ENCODE measurements at regions not wholly inside any gene's neighbourhood (a gene's known extent, or its start where the extent isn't known, plus 50 kb on each side); places are given as distances from the start of the nearest gene placed in this dataset.

GRCh38 chr11:95647355-95647754 is 142.2 kb downstream of the FAM76B start:
- DNase-seq (ENCODE audit: low spot score) (no peak), ATAC-seq (no peak)
- ChIA-PET POLR2A (interaction anchor here (0.7 kb wide), 1 partner anchor 1485 kb away, joined by 3 read pairs; no protein-coding TSS in a partner anchor), CTCF (no interaction called here)
- no peak for TF ChIP-seq ZNF396 (CRISPR knock-in tag; IDR thresholded peaks at IDR 0.05; ENCODE audit: borderline replicate concordance)
- TF ChIP-seq KAT7 (CRISPR knock-in tag; IDR thresholded peaks at IDR 0.05; ENCODE audit: borderline replicate concordance) = no peak
- TF ChIP-seq GABPB1 (CRISPR knock-in tag; IDR thresholded peaks at IDR 0.05) = no peak
- TF ChIP-seq, protein P1, sequence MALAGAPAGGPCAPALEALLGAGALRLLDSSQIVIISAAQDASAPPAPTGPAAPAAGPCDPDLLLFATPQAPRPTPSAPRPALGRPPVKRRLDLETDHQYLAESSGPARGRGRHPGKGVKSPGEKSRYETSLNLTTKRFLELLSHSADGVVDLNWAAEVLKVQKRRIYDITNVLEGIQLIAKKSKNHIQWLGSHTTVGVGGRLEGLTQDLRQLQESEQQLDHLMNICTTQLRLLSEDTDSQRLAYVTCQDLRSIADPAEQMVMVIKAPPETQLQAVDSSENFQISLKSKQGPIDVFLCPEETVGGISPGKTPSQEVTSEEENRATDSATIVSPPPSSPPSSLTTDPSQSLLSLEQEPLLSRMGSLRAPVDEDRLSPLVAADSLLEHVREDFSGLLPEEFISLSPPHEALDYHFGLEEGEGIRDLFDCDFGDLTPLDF (CRISPR knock-in tag; IDR thresholded peaks at IDR 0.05) = no peak
- TF ChIP-seq, protein P2, sequence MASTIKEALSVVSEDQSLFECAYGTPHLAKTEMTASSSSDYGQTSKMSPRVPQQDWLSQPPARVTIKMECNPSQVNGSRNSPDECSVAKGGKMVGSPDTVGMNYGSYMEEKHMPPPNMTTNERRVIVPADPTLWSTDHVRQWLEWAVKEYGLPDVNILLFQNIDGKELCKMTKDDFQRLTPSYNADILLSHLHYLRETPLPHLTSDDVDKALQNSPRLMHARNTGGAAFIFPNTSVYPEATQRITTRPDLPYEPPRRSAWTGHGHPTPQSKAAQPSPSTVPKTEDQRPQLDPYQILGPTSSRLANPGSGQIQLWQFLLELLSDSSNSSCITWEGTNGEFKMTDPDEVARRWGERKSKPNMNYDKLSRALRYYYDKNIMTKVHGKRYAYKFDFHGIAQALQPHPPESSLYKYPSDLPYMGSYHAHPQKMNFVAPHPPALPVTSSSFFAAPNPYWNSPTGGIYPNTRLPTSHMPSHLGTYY (CRISPR knock-in tag; IDR thresholded peaks at IDR 0.05) = no peak
- TF ChIP-seq, protein P3, sequence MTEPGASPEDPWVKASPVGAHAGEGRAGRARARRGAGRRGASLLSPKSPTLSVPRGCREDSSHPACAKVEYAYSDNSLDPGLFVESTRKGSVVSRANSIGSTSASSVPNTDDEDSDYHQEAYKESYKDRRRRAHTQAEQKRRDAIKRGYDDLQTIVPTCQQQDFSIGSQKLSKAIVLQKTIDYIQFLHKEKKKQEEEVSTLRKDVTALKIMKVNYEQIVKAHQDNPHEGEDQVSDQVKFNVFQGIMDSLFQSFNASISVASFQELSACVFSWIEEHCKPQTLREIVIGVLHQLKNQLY (CRISPR knock-in tag; IDR thresholded peaks at IDR 0.05) = no peak
- no peak for TF ChIP-seq NR2C2 (CRISPR knock-in tag; IDR thresholded peaks at IDR 0.05)
- no peak for TF ChIP-seq TP53 (CRISPR knock-in tag; IDR thresholded peaks at IDR 0.05)
- no peak for TF ChIP-seq ZNF121 (CRISPR knock-in tag; IDR thresholded peaks at IDR 0.05)
- TF ChIP-seq ZNF317 (CRISPR knock-in tag; IDR thresholded peaks at IDR 0.05; ENCODE audit: borderline replicate concordance, low read depth) = no peak
- 0 out of 2 replicates have a peak, but pooled peaks cover 3% of the 10 kb centered on the region for H3K36me3 Mint-ChIP-seq
- H3K4me1 Mint-ChIP-seq = peaks cover 12% of the 10 kb centered on the region
- H3K27ac Mint-ChIP-seq = no peak overlapping the region
- H3K27me3 Mint-ChIP-seq (ENCODE audit: low read depth) = no peaks in the 10 kb centered on the region
- H3K9me3 Mint-ChIP-seq = peaks cover 11% of the 10 kb centered on the region
- no peak overlapping the region for H3K4me3 Mint-ChIP-seq

GRCh38 chr11:95641495-95641894 is 148.1 kb downstream of the FAM76B start:
- Mint-ChIP-seq H3K36me3 (no peaks in the 10 kb centered on the region), H3K27me3 (ENCODE audit: low read depth) (no peaks in the 10 kb centered on the region), H3K4me3 (no peak overlapping the region), H3K27ac (no peak overlapping the region), H3K4me1 (no peaks in the 10 kb centered on the region), H3K9me3 (peaks cover 5% of the 10 kb centered on the region)
- ATAC-seq (no peak), DNase-seq (ENCODE audit: low spot score) (no peak)
- POLR2A ChIA-PET = no interaction called here
- CTCF ChIA-PET = interaction anchor here (0.6 kb wide), 1 partner anchor 64 kb away, joined by 3 read pairs; no protein-coding TSS in a partner anchor
- TF ChIP-seq ETV6 (CRISPR knock-in tag; IDR thresholded peaks at IDR 0.05) (no peak), TEAD1 (CRISPR knock-in tag; IDR thresholded peaks at IDR 0.05) (no peak), CREM (CRISPR knock-in tag; IDR thresholded peaks at IDR 0.05) (no peak), ZMAT4 (CRISPR knock-in tag; IDR thresholded peaks at IDR 0.05) (no peak), SMAD3 (CRISPR knock-in tag; IDR thresholded peaks at IDR 0.05; ENCODE audit: borderline replicate concordance) (no peak), NFE2L1 (CRISPR knock-in tag; IDR thresholded peaks at IDR 0.05) (no peak), SMAD4 (CRISPR knock-in tag; IDR thresholded peaks at IDR 0.05) (no peak)
- TF ChIP-seq, protein P4, sequence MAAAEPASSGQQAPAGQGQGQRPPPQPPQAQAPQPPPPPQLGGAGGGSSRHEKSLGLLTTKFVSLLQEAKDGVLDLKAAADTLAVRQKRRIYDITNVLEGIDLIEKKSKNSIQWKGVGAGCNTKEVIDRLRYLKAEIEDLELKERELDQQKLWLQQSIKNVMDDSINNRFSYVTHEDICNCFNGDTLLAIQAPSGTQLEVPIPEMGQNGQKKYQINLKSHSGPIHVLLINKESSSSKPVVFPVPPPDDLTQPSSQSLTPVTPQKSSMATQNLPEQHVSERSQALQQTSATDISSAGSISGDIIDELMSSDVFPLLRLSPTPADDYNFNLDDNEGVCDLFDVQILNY (CRISPR knock-in tag; IDR thresholded peaks at IDR 0.05) = no peak

DNA sequence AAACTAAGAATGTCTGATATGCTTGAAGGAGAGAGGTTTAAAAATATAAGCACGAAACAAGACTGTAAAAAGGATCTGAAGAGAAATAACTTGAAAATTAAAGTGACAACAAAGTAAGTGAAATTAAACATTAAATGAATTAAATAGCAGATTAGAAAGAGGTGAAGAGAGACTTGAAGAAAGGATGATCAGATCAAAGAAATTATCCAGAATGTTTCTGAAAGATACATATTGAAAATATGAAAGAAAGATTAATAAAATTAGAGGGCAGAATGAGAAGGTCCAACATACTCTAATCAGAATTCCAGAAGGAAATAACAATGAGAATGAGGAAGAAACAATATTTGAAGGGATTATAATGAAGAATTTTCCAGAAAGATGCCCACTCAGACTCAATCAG is 151.1 kb downstream of the FAM76B start:
- no peak for DNase-seq (ENCODE audit: low spot score)
- Mint-ChIP-seq H3K4me1 (peaks cover 7% of the 10 kb centered on the region), H3K4me3 (no peak overlapping the region), H3K9me3 (no peaks in the 10 kb centered on the region), H3K36me3 (no peaks in the 10 kb centered on the region), H3K27me3 (ENCODE audit: low read depth) (no peaks in the 10 kb centered on the region), H3K27ac (no peak overlapping the region)
- ChIA-PET CTCF (no interaction called here), POLR2A (no interaction called here)
- ATAC-seq = no peak
- TF ChIP-seq ZNF416 (CRISPR knock-in tag; IDR thresholded peaks at IDR 0.05) = no peak
- TF ChIP-seq, protein P5, sequence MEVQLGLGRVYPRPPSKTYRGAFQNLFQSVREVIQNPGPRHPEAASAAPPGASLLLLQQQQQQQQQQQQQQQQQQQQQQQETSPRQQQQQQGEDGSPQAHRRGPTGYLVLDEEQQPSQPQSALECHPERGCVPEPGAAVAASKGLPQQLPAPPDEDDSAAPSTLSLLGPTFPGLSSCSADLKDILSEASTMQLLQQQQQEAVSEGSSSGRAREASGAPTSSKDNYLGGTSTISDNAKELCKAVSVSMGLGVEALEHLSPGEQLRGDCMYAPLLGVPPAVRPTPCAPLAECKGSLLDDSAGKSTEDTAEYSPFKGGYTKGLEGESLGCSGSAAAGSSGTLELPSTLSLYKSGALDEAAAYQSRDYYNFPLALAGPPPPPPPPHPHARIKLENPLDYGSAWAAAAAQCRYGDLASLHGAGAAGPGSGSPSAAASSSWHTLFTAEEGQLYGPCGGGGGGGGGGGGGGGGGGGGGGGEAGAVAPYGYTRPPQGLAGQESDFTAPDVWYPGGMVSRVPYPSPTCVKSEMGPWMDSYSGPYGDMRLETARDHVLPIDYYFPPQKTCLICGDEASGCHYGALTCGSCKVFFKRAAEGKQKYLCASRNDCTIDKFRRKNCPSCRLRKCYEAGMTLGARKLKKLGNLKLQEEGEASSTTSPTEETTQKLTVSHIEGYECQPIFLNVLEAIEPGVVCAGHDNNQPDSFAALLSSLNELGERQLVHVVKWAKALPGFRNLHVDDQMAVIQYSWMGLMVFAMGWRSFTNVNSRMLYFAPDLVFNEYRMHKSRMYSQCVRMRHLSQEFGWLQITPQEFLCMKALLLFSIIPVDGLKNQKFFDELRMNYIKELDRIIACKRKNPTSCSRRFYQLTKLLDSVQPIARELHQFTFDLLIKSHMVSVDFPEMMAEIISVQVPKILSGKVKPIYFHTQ (CRISPR knock-in tag; IDR thresholded peaks at IDR 0.05) = no peak
- TF ChIP-seq, protein P6, sequence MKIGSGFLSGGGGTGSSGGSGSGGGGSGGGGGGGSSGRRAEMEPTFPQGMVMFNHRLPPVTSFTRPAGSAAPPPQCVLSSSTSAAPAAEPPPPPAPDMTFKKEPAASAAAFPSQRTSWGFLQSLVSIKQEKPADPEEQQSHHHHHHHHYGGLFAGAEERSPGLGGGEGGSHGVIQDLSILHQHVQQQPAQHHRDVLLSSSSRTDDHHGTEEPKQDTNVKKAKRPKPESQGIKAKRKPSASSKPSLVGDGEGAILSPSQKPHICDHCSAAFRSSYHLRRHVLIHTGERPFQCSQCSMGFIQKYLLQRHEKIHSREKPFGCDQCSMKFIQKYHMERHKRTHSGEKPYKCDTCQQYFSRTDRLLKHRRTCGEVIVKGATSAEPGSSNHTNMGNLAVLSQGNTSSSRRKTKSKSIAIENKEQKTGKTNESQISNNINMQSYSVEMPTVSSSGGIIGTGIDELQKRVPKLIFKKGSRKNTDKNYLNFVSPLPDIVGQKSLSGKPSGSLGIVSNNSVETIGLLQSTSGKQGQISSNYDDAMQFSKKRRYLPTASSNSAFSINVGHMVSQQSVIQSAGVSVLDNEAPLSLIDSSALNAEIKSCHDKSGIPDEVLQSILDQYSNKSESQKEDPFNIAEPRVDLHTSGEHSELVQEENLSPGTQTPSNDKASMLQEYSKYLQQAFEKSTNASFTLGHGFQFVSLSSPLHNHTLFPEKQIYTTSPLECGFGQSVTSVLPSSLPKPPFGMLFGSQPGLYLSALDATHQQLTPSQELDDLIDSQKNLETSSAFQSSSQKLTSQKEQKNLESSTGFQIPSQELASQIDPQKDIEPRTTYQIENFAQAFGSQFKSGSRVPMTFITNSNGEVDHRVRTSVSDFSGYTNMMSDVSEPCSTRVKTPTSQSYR (CRISPR knock-in tag; IDR thresholded peaks at IDR 0.05) = no peak
- TF ChIP-seq USF1 (CRISPR knock-in tag; IDR thresholded peaks at IDR 0.05) = no peak
- no peak for TF ChIP-seq ZMAT4 (CRISPR knock-in tag; IDR thresholded peaks at IDR 0.05)
- no peak for TF ChIP-seq OVOL2 (CRISPR knock-in tag; IDR thresholded peaks at IDR 0.05; ENCODE audit: borderline replicate concordance)

Measured in WTC11 (cell line).